Epithelial cell of proximal tubule (primary cell): ENCODE measurements at regions not wholly inside any gene's neighbourhood (a gene's known extent, or its start where the extent isn't known, plus 50 kb on each side); places are given as distances from the start of the nearest gene placed in this dataset.

Experiments
- DNase-seq: peaks from one replicate; pipeline ENCODE4 v3.0.0-alpha.2; 2011; ENCODE audit warnings: low read depth
- H3K4me3 ChIP-seq: 2 replicates; pipeline ENCODE4 v1.5.1; 2011; ENCODE audit warnings: low read depth, mild to moderate bottlenecking, low read length
- CTCF ChIP-seq: conservative IDR thresholded peaks from 2 replicates; pipeline ENCODE4 v1.5.1; 2012; ENCODE audit warnings: low read depth, mild to moderate bottlenecking, low read length

- H3K4me3 ChIP-seq, result no peak overlapping the region
- TF ChIP-seq CTCF, result no peak
- DNase-seq, result no peak
Observed at GRCh38 chr1:221497046-221497445, 244.8 kb downstream of the DUSP10 start.

- no peak for DNase-seq
- no peak for TF ChIP-seq CTCF
- no peak overlapping the region for H3K4me3 ChIP-seq
Observed at GRCh38 chr1:221503268-221503667, 238.6 kb downstream of the DUSP10 start.

GRCh38 chr1:221509575-221510355 lies 232.1 kb downstream of the DUSP10 start:
- H3K4me3 ChIP-seq, result no peak overlapping the region
- DNase-seq, result no peak
- no peak for TF ChIP-seq CTCF

GRCh38 chr1:221510793-221511503 lies 230.9 kb downstream of the DUSP10 start:
- no peak for DNase-seq
- no peak for TF ChIP-seq CTCF
- no peak overlapping the region for H3K4me3 ChIP-seq

GRCh38 chr1:221511797-221512196 lies 230.1 kb downstream of the DUSP10 start:
- H3K4me3 ChIP-seq, result no peak overlapping the region
- DNase-seq, result no peak
- TF ChIP-seq CTCF, result no peak

GRCh38 chr1:221514806-221515205 lies 227.1 kb downstream of the DUSP10 start:
- no peak overlapping the region for H3K4me3 ChIP-seq
- TF ChIP-seq CTCF, result no peak
- no peak for DNase-seq
